K562 (cell line): ENCODE measurements at regions not wholly inside any gene's neighbourhood (a gene's known extent, or its start where the extent isn't known, plus 50 kb on each side); places are given as distances from the start of the nearest gene placed in this dataset.

Source experiments
- FOSL1 ChIP-seq: fragments of 200-800 bp; sonication (Bioruptor generic); conservative IDR thresholded peaks from 2 replicates; pipeline ENCODE4 v1.6.1; 2016; ENCODE audit warnings: missing genetic modification characterization, missing compliant biosample characterization
- HOXB6 ChIP-seq: fragments of 250-450 bp; sonication (Bioruptor Pico); IDR thresholded peaks from 2 replicates; pipeline ENCODE4 v1.5.1; 2022; ENCODE audit warnings: mild to moderate bottlenecking, borderline replicate concordance
- IRF9 ChIP-seq: fragments of 450-650 bp; IDR thresholded peaks from 2 replicates; pipeline ENCODE4 v1.6.1; 2016; ENCODE audit warnings: missing biosample characterization, missing genetic modification characterization
- KAT2B ChIP-seq: IDR thresholded peaks from one replicate; pipeline ENCODE4 v1.6.1; 2012; ENCODE audit warnings: low read depth, mild to moderate bottlenecking, control low read depth, inconsistent platforms, low read length, moderate library complexity
- KLF6 ChIP-seq: fragments of 250-450 bp; sonication (Bioruptor Pico); IDR thresholded peaks from 2 replicates; pipeline ENCODE4 v1.4.0; 2020; ENCODE audit warnings: mild to moderate bottlenecking, moderate library complexity, borderline replicate concordance
- NUFIP1 ChIP-seq: fragments of 450-650 bp; IDR thresholded peaks from 2 replicates; pipeline ENCODE4 v1.6.1; 2018; ENCODE audit not compliant: partially characterized antibody
- OTX1 ChIP-seq: fragments of 450-650 bp; formaldehyde crosslinking; IDR thresholded peaks from 2 replicates; pipeline ENCODE4 v1.4.0; 2022; ENCODE audit warnings: mild to moderate bottlenecking
- PTRF ChIP-seq: fragments of 450-650 bp; IDR thresholded peaks from 2 replicates; pipeline ENCODE4 v1.6.1; 2016; ENCODE audit warnings: mild to moderate bottlenecking, missing genetic modification characterization, missing compliant biosample characterization
- SNRNP70 ChIP-seq: fragments of 200-400 bp; formaldehyde crosslinking; optimal IDR thresholded peaks from 2 replicates; pipeline ENCODE3; 2017; ENCODE audit warnings: low read depth, low read length
- VEZF1 ChIP-seq: fragments of 200-800 bp; sonication (Bioruptor generic); IDR thresholded peaks from 2 replicates; pipeline ENCODE4 v1.6.1; 2017; ENCODE audit warnings: missing genetic modification characterization, missing compliant biosample characterization
- ZBTB12 ChIP-seq: fragments of 250-450 bp; sonication (Bioruptor Pico); IDR thresholded peaks from 2 replicates; pipeline ENCODE4 v1.4.0; 2020
- ZBTB17 ChIP-seq: fragments of 450-650 bp; formaldehyde crosslinking; IDR thresholded peaks from 2 replicates; pipeline ENCODE4 v1.4.0; 2020; ENCODE audit warnings: mild to moderate bottlenecking
- ZKSCAN8 ChIP-seq: fragments of 200-800 bp; sonication (Bioruptor generic); IDR thresholded peaks from 2 replicates; pipeline ENCODE4 v1.6.1; 2016; ENCODE audit warnings: missing genetic modification characterization, missing compliant biosample characterization
- ZNF311 ChIP-seq: fragments of 250-450 bp; sonication (Bioruptor Pico); IDR thresholded peaks from 2 replicates; pipeline ENCODE4 v1.4.0; 2020; ENCODE audit warnings: mild to moderate bottlenecking, moderate library complexity
- ZNF436 ChIP-seq: fragments of 250-450, 450-650 bp; sonication (Bioruptor Pico); formaldehyde crosslinking; IDR thresholded peaks from 2 replicates; pipeline ENCODE4 v1.7.0; 2020; ENCODE audit warnings: mild to moderate bottlenecking
- ZNF512 ChIP-seq: IDR thresholded peaks from 2 replicates; pipeline ENCODE4 v1.6.1; 2016; ENCODE audit warnings: missing genetic modification characterization, missing compliant biosample characterization
- ZNF584 ChIP-seq: fragments of 200-800 bp; sonication (Bioruptor generic); IDR thresholded peaks from 2 replicates; pipeline ENCODE4 v1.6.1; 2016; ENCODE audit warnings: low read depth, mild to moderate bottlenecking, missing genetic modification characterization, missing compliant biosample characterization
- ZNF766 ChIP-seq: fragments of 200-800 bp; sonication (Bioruptor generic); conservative IDR thresholded peaks from 2 replicates; pipeline ENCODE4 v1.6.1; 2016; ENCODE audit warnings: missing genetic modification characterization, missing compliant biosample characterization
- TF ChIP-seq, protein P1 (sequence below), 2 experiments: fragments of 450-650 bp in 1 of 2; IDR thresholded peaks; 2 replicates each; pipeline ENCODE4 v1.6.1; 2011 to 2017; ENCODE audit warnings: low read depth in 2 of 2, antibody characterized with exemption in 1 of 2, borderline replicate concordance in 1 of 2, low read length in 1 of 2, mild to moderate bottlenecking in 1 of 2, mixed read lengths in 1 of 2; ENCODE audit not compliant: control insufficient read depth in 1 of 2

DNA sequence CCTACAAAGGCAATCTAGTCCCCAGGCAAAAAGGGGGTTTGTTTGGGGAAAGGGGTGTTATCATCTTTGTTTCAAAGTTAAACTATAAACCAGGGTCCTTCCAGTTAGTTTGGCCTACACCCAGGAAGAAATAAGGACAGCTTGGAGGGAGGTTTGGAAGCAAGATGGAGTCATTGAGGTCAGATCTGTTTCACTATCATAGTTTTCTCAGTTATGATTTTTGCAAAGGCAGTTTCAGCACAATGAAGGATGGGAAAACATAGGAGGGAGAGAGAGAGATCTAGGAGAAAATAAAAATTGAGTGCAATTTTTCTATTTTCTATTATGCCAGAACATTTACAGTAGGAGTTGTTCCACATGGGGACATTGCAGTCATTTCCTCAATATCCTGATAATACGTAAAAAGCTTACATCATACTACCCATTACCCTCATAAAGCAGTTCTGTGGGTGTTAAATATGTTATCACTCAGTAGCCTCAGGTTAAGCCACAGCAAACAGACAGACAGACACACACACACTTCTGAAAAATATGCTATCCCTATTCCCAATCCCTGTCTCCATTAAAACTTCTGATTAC lies 401.3 kb upstream of the FAT3 start (continued):
- TF ChIP-seq FOSL1 (tag) (0 out of 2 replicates have a peak, but pooled peaks have one; percentile 4), OTX1 (CRISPR knock-in tag) (no peak), ZNF766 (CRISPR knock-in tag) (0 out of 2 replicates have a peak, but pooled peaks have one; percentile 48), NUFIP1 (no peak), ZNF512 (tag) (no peak), ZBTB17 (CRISPR knock-in tag) (0 out of 2 replicates have a peak, but pooled peaks have one; percentile 50), ZBTB12 (peak; percentile 46; the same call in 1 of the 2 replicates), ZKSCAN8 (CRISPR knock-in tag) (0 out of 2 replicates have a peak, but pooled peaks have one; percentile 34), HOXB6 (CRISPR knock-in tag) (no peak), ZNF436 (CRISPR knock-in tag) (no peak), ZNF584 (CRISPR knock-in tag) (peak; percentile 69; the same call in 1 of the 2 replicates), KLF6 (CRISPR knock-in tag) (peak; percentile 81; the same call in 1 of the 2 replicates), PTRF (tag) (peak; percentile 85), IRF9 (peak; percentile 73; the same call in 1 of the 2 replicates), ZNF311 (peak; percentile 95), KAT2B (no peak), VEZF1 (0 out of 2 replicates have a peak, but pooled peaks have one; percentile 4), SNRNP70 (no peak)
- TF ChIP-seq, protein P1, sequence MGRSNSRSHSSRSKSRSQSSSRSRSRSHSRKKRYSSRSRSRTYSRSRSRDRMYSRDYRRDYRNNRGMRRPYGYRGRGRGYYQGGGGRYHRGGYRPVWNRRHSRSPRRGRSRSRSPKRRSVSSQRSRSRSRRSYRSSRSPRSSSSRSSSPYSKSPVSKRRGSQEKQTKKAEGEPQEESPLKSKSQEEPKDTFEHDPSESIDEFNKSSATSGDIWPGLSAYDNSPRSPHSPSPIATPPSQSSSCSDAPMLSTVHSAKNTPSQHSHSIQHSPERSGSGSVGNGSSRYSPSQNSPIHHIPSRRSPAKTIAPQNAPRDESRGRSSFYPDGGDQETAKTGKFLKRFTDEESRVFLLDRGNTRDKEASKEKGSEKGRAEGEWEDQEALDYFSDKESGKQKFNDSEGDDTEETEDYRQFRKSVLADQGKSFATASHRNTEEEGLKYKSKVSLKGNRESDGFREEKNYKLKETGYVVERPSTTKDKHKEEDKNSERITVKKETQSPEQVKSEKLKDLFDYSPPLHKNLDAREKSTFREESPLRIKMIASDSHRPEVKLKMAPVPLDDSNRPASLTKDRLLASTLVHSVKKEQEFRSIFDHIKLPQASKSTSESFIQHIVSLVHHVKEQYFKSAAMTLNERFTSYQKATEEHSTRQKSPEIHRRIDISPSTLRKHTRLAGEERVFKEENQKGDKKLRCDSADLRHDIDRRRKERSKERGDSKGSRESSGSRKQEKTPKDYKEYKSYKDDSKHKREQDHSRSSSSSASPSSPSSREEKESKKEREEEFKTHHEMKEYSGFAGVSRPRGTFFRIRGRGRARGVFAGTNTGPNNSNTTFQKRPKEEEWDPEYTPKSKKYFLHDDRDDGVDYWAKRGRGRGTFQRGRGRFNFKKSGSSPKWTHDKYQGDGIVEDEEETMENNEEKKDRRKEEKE (IDR thresholded peaks at IDR 0.05; ENCODE audit: borderline replicate concordance in 1 of 2, control insufficient read depth in 1 of 2, low read depth in 2 of 2, low read length in 1 of 2) = no peak
